C4-2B (cell line): ENCODE measurements at regions not wholly inside any gene's neighbourhood (a gene's known extent, or its start where the extent isn't known, plus 50 kb on each side); places are given as distances from the start of the nearest gene placed in this dataset.

Experiments
- H3K27ac ChIP-seq: fragments of 450-650 bp; 2 replicates; pipeline ENCODE4 v1.5.1; 2017
- ZFX ChIP-seq: fragments of 450-650 bp; IDR thresholded peaks from 2 replicates; pipeline ENCODE4 v1.6.1; 2017
- TF ChIP-seq, protein P1 (sequence below): fragments of 450-650 bp; conservative IDR thresholded peaks from 2 replicates; pipeline ENCODE4 v1.5.1; 2017; ENCODE audit warnings: mild to moderate bottlenecking

GRCh38 chr13:71156550-71156949 is 710.5 kb downstream of the DACH1 start:
- no peak for TF ChIP-seq ZFX
- TF ChIP-seq, protein P1, sequence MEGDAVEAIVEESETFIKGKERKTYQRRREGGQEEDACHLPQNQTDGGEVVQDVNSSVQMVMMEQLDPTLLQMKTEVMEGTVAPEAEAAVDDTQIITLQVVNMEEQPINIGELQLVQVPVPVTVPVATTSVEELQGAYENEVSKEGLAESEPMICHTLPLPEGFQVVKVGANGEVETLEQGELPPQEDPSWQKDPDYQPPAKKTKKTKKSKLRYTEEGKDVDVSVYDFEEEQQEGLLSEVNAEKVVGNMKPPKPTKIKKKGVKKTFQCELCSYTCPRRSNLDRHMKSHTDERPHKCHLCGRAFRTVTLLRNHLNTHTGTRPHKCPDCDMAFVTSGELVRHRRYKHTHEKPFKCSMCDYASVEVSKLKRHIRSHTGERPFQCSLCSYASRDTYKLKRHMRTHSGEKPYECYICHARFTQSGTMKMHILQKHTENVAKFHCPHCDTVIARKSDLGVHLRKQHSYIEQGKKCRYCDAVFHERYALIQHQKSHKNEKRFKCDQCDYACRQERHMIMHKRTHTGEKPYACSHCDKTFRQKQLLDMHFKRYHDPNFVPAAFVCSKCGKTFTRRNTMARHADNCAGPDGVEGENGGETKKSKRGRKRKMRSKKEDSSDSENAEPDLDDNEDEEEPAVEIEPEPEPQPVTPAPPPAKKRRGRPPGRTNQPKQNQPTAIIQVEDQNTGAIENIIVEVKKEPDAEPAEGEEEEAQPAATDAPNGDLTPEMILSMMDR = no peak

DNA sequence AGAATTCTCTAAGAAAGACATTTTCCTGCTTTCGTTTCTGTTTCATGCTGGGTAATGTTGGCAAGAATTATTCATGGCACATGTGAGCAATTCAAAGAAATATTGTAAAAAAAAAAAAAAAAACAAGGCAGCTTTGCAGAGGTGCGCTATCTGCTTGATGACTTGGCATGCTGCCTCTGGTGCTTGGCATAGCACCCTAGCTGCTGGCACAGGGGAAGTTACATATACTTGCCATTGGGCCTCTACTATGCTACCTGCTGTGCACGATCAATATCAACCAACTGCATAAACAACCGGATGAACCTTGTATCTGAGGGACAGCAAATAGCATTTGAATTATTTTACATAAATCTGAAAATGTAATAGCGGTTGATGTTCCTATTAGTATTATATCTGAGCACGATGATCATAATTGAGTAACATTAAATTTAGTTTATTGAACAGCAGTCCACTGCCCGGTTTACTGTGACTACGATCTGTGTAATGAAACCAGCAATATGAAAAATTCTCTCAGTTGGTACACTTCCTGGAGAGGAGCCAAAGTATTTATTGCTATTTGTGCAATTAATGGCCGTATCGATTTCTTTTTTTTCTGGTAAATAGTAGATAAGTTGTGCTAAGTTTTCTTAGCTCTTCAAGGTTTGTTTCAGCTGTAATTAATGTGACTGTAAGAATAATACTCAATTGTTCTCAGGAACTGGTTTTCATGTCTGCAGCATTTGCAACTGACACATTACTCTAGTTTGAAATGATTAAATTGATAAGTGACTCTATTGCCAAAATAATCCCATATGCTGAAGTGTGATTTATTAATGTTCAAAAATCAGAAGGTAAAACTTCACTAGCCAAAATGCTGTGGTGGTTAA is 717.3 kb downstream of the DACH1 start:
- no peak overlapping the region for H3K27ac ChIP-seq
- TF ChIP-seq, protein P1 = no peak
- TF ChIP-seq ZFX = no peak

More at GRCh38 chr13:71156550-71156949, 710.5 kb downstream of the DACH1 start:
- H3K27ac ChIP-seq = no peak overlapping the region

- H3K27ac ChIP-seq = no peak overlapping the region
- TF ChIP-seq, protein P1 = no peak
Measured at GRCh38 chr13:71149046-71149445, 718.0 kb downstream of the DACH1 start.

DNA sequence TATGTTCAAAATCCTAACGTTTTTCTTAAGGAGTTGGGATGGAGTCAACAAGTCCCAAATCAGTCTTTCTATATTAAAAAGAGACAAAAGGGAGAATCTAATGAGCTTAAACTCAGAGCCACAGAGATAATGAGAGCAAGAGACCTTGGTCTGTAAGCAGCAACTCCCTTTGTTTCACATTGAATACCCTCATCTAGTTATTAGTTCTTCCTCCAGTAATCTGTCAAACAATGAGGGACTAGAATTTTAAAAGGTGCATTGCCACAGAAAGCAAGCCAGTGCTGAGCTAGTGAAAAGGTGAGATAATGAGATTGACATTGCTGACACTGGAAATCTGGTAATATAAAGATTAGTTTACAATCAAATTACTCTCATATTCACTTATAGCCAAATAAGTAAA is 718.6 kb downstream of the DACH1 start:
- H3K27ac ChIP-seq = no peak overlapping the region
- TF ChIP-seq, protein P1 = no peak
- no peak for TF ChIP-seq ZFX

GRCh38 chr13:71144883-71145282 is 722.1 kb downstream of the DACH1 start:
- TF ChIP-seq, protein P1 = no peak
- TF ChIP-seq ZFX = no peak
- no peak overlapping the region for H3K27ac ChIP-seq

GRCh38 chr13:71137101-71137500 is 729.9 kb downstream of the DACH1 start:
- H3K27ac ChIP-seq = no peak overlapping the region
- TF ChIP-seq, protein P1 = no peak
- TF ChIP-seq ZFX = no peak

DNA sequence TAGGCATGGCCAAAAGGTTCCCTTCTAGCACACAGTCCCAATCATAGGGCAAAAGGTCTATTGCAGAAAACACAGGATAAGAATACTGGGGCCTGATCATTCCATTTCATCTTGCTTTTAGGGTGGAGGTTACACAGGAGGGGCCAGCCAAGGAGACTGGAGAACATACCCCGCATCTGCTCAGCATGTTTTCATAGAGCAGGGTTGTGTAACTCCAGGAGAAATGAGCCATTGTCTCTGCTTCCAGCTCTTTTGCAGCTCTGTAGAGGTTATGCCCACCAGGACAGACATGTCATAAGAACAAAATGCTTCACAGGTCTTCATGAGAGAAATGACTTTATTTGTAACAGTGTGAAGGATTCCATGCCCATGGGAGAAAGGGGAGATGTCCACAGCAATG is 742.8 kb downstream of the DACH1 start:
- H3K27ac ChIP-seq = no peak overlapping the region
- TF ChIP-seq ZFX = no peak
- TF ChIP-seq, protein P1 = no peak
